ENCODE measurements at regions not wholly inside any gene's neighbourhood (a gene's known extent, or its start where the extent isn't known, plus 50 kb on each side); places are given as distances from the start of the nearest gene placed in this dataset.

DNA sequence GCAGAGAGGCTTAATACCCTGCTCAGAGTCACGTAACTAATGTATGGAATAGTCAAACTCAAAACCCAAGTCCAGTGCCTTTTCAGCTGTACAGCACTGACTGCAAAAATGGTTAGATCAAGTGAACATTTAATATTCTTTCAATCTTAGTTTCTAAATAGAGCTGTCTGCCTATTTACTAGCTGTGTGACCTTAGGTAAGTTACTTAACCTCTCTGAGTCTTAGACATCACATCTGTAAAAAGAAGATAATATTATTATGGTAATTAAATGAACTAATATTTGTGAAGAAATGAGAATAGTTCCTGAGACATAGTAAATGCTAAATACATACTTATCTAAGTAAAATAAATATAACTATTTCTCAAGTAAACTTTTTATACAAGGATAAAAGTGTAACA lies 235.5 kb downstream of the SAMD5 start:
- DNase-seq: no peak
- Mint-ChIP-seq H3K9me3 (no peaks in the 10 kb centered on the region), H3K36me3 (ENCODE audit: low read depth) (no peaks in the 10 kb centered on the region), H3K4me1 (no peaks in the 10 kb centered on the region), H3K4me3 (no peak overlapping the region), H3K27me3 (no peaks in the 10 kb centered on the region), H3K27ac (no peak overlapping the region)
- intact Hi-C loops (cut with micrococcal nuclease): no loop called here
- no peak for ATAC-seq (ENCODE audit: low read depth)
- ChIA-PET CTCF (interaction anchor here (0.6 kb wide), 1 partner anchor 888 kb away, joined by 4 read pairs; no protein-coding TSS in a partner anchor), POLR2A (no interaction called here)
- TF ChIP-seq, protein P1, sequence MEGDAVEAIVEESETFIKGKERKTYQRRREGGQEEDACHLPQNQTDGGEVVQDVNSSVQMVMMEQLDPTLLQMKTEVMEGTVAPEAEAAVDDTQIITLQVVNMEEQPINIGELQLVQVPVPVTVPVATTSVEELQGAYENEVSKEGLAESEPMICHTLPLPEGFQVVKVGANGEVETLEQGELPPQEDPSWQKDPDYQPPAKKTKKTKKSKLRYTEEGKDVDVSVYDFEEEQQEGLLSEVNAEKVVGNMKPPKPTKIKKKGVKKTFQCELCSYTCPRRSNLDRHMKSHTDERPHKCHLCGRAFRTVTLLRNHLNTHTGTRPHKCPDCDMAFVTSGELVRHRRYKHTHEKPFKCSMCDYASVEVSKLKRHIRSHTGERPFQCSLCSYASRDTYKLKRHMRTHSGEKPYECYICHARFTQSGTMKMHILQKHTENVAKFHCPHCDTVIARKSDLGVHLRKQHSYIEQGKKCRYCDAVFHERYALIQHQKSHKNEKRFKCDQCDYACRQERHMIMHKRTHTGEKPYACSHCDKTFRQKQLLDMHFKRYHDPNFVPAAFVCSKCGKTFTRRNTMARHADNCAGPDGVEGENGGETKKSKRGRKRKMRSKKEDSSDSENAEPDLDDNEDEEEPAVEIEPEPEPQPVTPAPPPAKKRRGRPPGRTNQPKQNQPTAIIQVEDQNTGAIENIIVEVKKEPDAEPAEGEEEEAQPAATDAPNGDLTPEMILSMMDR (IDR thresholded peaks at IDR 0.05): no peak

DNA sequence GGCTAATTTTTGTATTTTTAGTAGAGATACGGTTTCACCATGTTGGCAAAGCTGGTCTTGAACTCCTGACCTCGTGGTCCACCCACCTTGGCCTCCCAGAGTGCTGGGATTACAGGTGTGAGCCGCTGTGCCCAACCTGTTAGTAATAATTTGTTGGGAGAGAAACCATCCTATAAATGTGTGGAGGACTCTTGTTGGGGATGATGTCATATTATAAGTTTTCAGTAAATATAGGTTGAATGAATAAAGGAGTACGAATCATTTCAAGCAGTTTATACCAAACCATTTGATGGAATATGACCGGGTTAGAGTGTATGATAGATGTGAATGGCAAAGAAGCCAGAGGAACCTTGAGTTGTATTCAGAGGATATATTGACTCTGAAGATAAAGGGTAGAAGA lies 240.8 kb downstream of the SAMD5 start:
- intact Hi-C loops (cut with micrococcal nuclease): no loop called here
- TF ChIP-seq, protein P1 (IDR thresholded peaks at IDR 0.05): no peak
- no peak for DNase-seq
- H3K4me1 Mint-ChIP-seq: no peaks in the 10 kb centered on the region
- POLR2A ChIA-PET: no interaction called here
- ATAC-seq (ENCODE audit: low read depth): no peak
- H3K36me3 Mint-ChIP-seq (ENCODE audit: low read depth): no peaks in the 10 kb centered on the region
- CTCF ChIA-PET: no interaction called here
- no peak overlapping the region for H3K4me3 Mint-ChIP-seq
- H3K27ac Mint-ChIP-seq: no peak overlapping the region
- peaks cover under 1% of the 10 kb centered on the region for H3K9me3 Mint-ChIP-seq
- H3K27me3 Mint-ChIP-seq: no peaks in the 10 kb centered on the region

DNA sequence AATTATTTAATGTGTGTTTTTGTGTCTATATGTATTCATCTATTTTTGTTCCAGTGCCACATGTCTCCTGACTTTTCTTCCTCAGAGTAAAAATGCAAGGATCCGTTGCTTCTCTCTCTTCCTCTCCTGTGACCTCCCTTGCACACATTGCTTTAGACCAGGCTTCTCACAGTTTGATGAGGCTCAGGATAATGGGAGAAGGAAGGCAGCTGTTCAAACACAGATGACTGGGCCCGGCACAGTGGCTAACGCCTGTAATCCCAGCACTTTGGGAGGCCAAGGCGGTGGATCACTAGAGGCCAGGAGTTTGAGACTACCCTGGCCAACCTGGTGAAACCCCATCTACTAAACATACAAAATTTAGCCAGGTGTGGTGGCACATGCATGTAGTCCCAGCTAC lies 241.9 kb downstream of the SAMD5 start:
- TF ChIP-seq, protein P1 (IDR thresholded peaks at IDR 0.05): no peak
- Mint-ChIP-seq H3K27me3 (no peaks in the 10 kb centered on the region), H3K27ac (no peak overlapping the region), H3K9me3 (peaks cover 6% of the 10 kb centered on the region), H3K4me1 (no peaks in the 10 kb centered on the region), H3K36me3 (ENCODE audit: low read depth) (no peaks in the 10 kb centered on the region), H3K4me3 (no peak overlapping the region)
- ChIA-PET CTCF (no interaction called here), POLR2A (no interaction called here)
- no peak for ATAC-seq (ENCODE audit: low read depth)
- no peak for DNase-seq
- intact Hi-C loops (cut with micrococcal nuclease): no loop called here

- TF ChIP-seq, protein P1 (IDR thresholded peaks at IDR 0.05): no peak
- intact Hi-C loops (cut with micrococcal nuclease): no loop called here
- Mint-ChIP-seq H3K27ac (no peak overlapping the region), H3K4me3 (no peak overlapping the region), H3K36me3 (ENCODE audit: low read depth) (no peaks in the 10 kb centered on the region), H3K27me3 (no peaks in the 10 kb centered on the region), H3K9me3 (peaks cover 8% of the 10 kb centered on the region), H3K4me1 (no peaks in the 10 kb centered on the region)
- POLR2A ChIA-PET: no interaction called here
- CTCF ChIA-PET: no interaction called here
- DNase-seq: no peak
- ATAC-seq (ENCODE audit: low read depth): no peak
These were observed 242.7 kb downstream of the SAMD5 start for GRCh38 chr6:147751232-147751631.

DNA sequence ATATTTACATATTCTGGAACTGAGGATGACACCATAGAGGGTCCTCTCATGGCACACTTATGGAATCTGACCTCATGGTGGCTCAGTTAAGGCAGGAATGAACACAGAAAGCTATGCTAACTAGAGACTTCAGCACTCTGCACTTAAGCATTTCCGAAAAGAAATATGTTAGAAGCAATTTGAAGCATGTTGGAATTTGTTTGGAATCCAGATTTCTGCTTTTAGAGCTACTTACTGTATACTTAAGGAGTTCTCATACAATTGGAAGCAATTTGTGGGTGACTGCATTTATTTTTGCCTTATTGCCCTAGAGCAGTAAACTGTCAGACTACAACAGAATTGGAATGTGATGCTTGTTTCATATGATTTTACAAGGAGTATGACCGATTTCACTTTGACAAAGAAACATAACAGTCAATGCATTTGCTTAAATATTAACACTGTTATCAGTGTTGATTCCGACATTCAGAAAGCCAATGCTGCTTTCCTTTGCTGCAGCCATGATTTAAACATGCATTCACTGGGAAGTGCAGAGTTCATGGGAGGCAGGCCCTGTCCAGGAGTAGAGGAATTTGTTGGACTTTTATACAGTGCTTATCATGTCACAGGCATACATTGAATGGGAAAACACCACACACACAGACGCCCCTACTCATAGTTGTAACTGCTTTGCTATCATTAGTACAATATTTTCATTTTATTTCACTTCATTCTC lies 244.4 kb downstream of the SAMD5 start:
- Mint-ChIP-seq H3K4me1 (no peaks in the 10 kb centered on the region), H3K27ac (no peak overlapping the region), H3K36me3 (ENCODE audit: low read depth) (no peaks in the 10 kb centered on the region), H3K9me3 (peaks cover 8% of the 10 kb centered on the region), H3K27me3 (no peaks in the 10 kb centered on the region), H3K4me3 (no peak overlapping the region)
- ChIA-PET CTCF (no interaction called here), POLR2A (no interaction called here)
- ATAC-seq (ENCODE audit: low read depth) (no peak), DNase-seq (no peak)
- intact Hi-C loops (cut with micrococcal nuclease): no loop called here
- TF ChIP-seq, protein P1 (IDR thresholded peaks at IDR 0.05): no peak
